ENCODE measurements at regions not wholly inside any gene's neighbourhood (a gene's known extent, or its start where the extent isn't known, plus 50 kb on each side); places are given as distances from the start of the nearest gene placed in this dataset.

- no peak for TF ChIP-seq CTCF (IDR thresholded peaks at IDR 0.05)
- Histone ChIP-seq H3K36me3 (ENCODE audit: low read depth) (no peaks in the 10 kb centered on the region), H3K4me1 (ENCODE audit: low read depth) (no peaks in the 10 kb centered on the region), H3K9me3 (no peaks in the 10 kb centered on the region), H3K4me3 (no peak overlapping the region)
- DNase-seq (no peak), ATAC-seq (no peak)
- intact Hi-C loops (cut with DNase I, micrococcal nuclease): no loop called here
These were observed 283.8 kb downstream of the C7orf25 start for GRCh38 chr7:42628054-42628453.

GRCh38 chr7:42627626-42628025, 284.2 kb downstream of the C7orf25 start:
- no peaks in the 10 kb centered on the region for H3K9me3 ChIP-seq
- H3K4me1 ChIP-seq (ENCODE audit: low read depth): no peaks in the 10 kb centered on the region
- DNase-seq: no peak
- no peak for TF ChIP-seq CTCF (IDR thresholded peaks at IDR 0.05)
- no peaks in the 10 kb centered on the region for H3K36me3 ChIP-seq (ENCODE audit: low read depth)
- ATAC-seq: no peak
- intact Hi-C loops (cut with DNase I, micrococcal nuclease): no loop called here
- no peak overlapping the region for H3K4me3 ChIP-seq

GRCh38 chr7:42627101-42627500, 284.8 kb downstream of the C7orf25 start:
- ATAC-seq (no peak), DNase-seq (no peak)
- Histone ChIP-seq H3K9me3 (no peaks in the 10 kb centered on the region), H3K4me1 (ENCODE audit: low read depth) (no peaks in the 10 kb centered on the region), H3K4me3 (no peak overlapping the region), H3K36me3 (ENCODE audit: low read depth) (no peaks in the 10 kb centered on the region)
- TF ChIP-seq CTCF (IDR thresholded peaks at IDR 0.05): no peak
- intact Hi-C loops (cut with DNase I, micrococcal nuclease): no loop called here

GRCh38 chr7:42625421-42625820, 286.4 kb downstream of the C7orf25 start:
- ATAC-seq (no peak), DNase-seq (no peak)
- no peak overlapping the region for H3K4me3 ChIP-seq
- H3K9me3 ChIP-seq: no peaks in the 10 kb centered on the region
- H3K4me1 ChIP-seq (ENCODE audit: low read depth): no peaks in the 10 kb centered on the region
- intact Hi-C loops (cut with DNase I, micrococcal nuclease): no loop called here
- no peak for TF ChIP-seq CTCF (IDR thresholded peaks at IDR 0.05)
- H3K36me3 ChIP-seq (ENCODE audit: low read depth): no peaks in the 10 kb centered on the region

GRCh38 chr7:42624471-42624870, 287.4 kb downstream of the C7orf25 start:
- ATAC-seq (no peak), DNase-seq (no peak)
- intact Hi-C loops (cut with DNase I, micrococcal nuclease): no loop called here
- H3K9me3 ChIP-seq: no peaks in the 10 kb centered on the region
- no peak for TF ChIP-seq CTCF (IDR thresholded peaks at IDR 0.05)
- no peaks in the 10 kb centered on the region for H3K4me1 ChIP-seq (ENCODE audit: low read depth)
- no peak overlapping the region for H3K4me3 ChIP-seq
- H3K36me3 ChIP-seq (ENCODE audit: low read depth): no peaks in the 10 kb centered on the region

GRCh38 chr7:42621543-42622219, 290.2 kb downstream of the C7orf25 start:
- intact Hi-C loops (cut with DNase I, micrococcal nuclease): no loop called here
- H3K4me1 ChIP-seq (ENCODE audit: low read depth): no peaks in the 10 kb centered on the region
- H3K36me3 ChIP-seq (ENCODE audit: low read depth): no peaks in the 10 kb centered on the region
- H3K9me3 ChIP-seq: no peaks in the 10 kb centered on the region
- ATAC-seq: no peak
- no peak for DNase-seq
- no peak for TF ChIP-seq CTCF (IDR thresholded peaks at IDR 0.05)
- H3K4me3 ChIP-seq: no peak overlapping the region

All from mucosa of descending colon (tissue), 3 donors.